CD4-positive, CD25-positive, alpha-beta regulatory T cell (primary cell): ENCODE measurements at regions not wholly inside any gene's neighbourhood (a gene's known extent, or its start where the extent isn't known, plus 50 kb on each side); places are given as distances from the start of the nearest gene placed in this dataset.
A peak's percentile ranks its signal among the peaks of the same experiment; 100 is the strongest.

Source experiments
- ATAC-seq, 2 donors: fragments of 150-1000 bp; cut with Tn5 transposase; one replicate each; pipeline ENCODE4 v1.10.0; 2021; ENCODE audit warnings: low read depth in 2 of 2, moderate number of reproducible peaks in 2 of 2, moderate library complexity in 1 of 2
- DNase-seq, 3 donors: peaks; one replicate each; pipeline versions ENCODE4 v3.0.0 to v3.0.0-alpha.2; 2012 to 2022; ENCODE audit warnings: mixed read lengths in 1 of 3
- H3K27ac ChIP-seq: one replicate; pipeline ENCODE4 v1.7.0; 2013; ENCODE audit warnings: mild to moderate bottlenecking, low read length; ENCODE audit not compliant: insufficient read depth, poor library complexity, severe bottlenecking
- H3K27me3 ChIP-seq: one replicate; pipeline ENCODE4 v1.7.0; 2013; ENCODE audit warnings: low read length; ENCODE audit not compliant: control insufficient read depth, insufficient read depth
- H3K36me3 ChIP-seq: one replicate; pipeline ENCODE4 v1.7.0; 2013; ENCODE audit warnings: mild to moderate bottlenecking, low read length, moderate library complexity; ENCODE audit not compliant: control insufficient read depth, insufficient read depth
- H3K4me1 ChIP-seq: 2 replicates; pipeline ENCODE4 v1.7.0; 2013; ENCODE audit warnings: mild to moderate bottlenecking, low read length; ENCODE audit not compliant: insufficient read depth, control insufficient read depth, poor library complexity, severe bottlenecking
- H3K4me3 ChIP-seq: one replicate; pipeline ENCODE4 v1.7.0; 2013; ENCODE audit warnings: low read depth, mild to moderate bottlenecking, low read length, moderate library complexity
- H3K9me3 ChIP-seq, 2 experiments: 1 replicate in 1 of 2; 2 replicates in 1 of 2; pipeline ENCODE4 v1.7.0; 2013; ENCODE audit warnings: low read length in 2 of 2, mild to moderate bottlenecking in 1 of 2, moderate library complexity in 1 of 2; ENCODE audit not compliant: control insufficient read depth in 2 of 2
- H3K27ac Mint-ChIP-seq, 3 donors: one replicate each; pipeline ENCODE4 v1.8.0; 2020 to 2022; ENCODE audit warnings: mild to moderate bottlenecking in 3 of 3, mixed read lengths in 3 of 3, moderate library complexity in 2 of 3
- H3K27me3 Mint-ChIP-seq: one replicate; pipeline ENCODE4 v1.8.0; 2022; ENCODE audit warnings: mild to moderate bottlenecking, mixed read lengths
- H3K36me3 Mint-ChIP-seq: one replicate; pipeline ENCODE4 v1.8.0; 2020; ENCODE audit warnings: mixed read lengths
- H3K4me1 Mint-ChIP-seq, 4 donors: one replicate each; pipeline ENCODE4 v1.8.0; 2020 to 2022; ENCODE audit warnings: mixed read lengths in 4 of 4, mild to moderate bottlenecking in 1 of 4
- H3K4me3 Mint-ChIP-seq, 4 donors: one replicate each; pipeline ENCODE4 v1.8.0; 2020 to 2022; ENCODE audit warnings: mild to moderate bottlenecking in 4 of 4, mixed read lengths in 4 of 4, moderate library complexity in 3 of 4
- H3K9me3 Mint-ChIP-seq, 7 donors: one replicate each; pipeline ENCODE4 v1.8.0; 2020 to 2022; ENCODE audit warnings: mixed read lengths in 7 of 7, mild to moderate bottlenecking in 3 of 7, moderate library complexity in 2 of 7

DNA sequence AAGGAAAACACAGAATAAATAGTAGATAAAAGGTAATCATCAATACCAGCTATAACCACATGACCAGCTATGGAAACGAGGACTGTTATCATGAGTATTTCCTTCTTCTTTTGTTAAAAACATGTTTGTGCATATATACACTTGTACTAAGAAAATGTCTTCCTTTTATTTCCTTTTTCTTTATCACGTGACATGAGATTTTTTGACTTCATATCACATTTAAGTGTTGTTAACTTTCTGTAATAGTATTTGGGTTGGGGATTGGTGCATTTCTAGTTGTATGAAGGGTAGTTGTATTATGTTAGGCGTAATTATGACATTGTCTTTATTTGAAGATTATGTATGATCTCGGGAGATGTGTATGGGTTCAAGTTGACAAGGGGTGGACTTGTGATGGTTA lies 278.5 kb upstream of the ZNF385D start:
- Histone ChIP-seq H3K4me3 (no peak overlapping the region), H3K9me3 (peaks cover 2 to 5% of the 10 kb centered on the region in 2 experiments), H3K36me3 (no peaks in the 10 kb centered on the region), H3K27ac (no peak overlapping the region), H3K27me3 (no peaks in the 10 kb centered on the region), H3K4me1 (no peaks in the 10 kb centered on the region)
- DNase-seq (no peak), ATAC-seq (no peak)
- H3K4me3 Mint-ChIP-seq: no peak overlapping the region
- no peak overlapping the region for H3K27ac Mint-ChIP-seq
- H3K9me3 Mint-ChIP-seq: peaks cover 0 to 24% (median 7%) of the 10 kb centered on the region in 7 donors
- no peaks in the 10 kb centered on the region for H3K4me1 Mint-ChIP-seq
- H3K36me3 Mint-ChIP-seq: no peaks in the 10 kb centered on the region
- H3K27me3 Mint-ChIP-seq: no peaks in the 10 kb centered on the region

DNA sequence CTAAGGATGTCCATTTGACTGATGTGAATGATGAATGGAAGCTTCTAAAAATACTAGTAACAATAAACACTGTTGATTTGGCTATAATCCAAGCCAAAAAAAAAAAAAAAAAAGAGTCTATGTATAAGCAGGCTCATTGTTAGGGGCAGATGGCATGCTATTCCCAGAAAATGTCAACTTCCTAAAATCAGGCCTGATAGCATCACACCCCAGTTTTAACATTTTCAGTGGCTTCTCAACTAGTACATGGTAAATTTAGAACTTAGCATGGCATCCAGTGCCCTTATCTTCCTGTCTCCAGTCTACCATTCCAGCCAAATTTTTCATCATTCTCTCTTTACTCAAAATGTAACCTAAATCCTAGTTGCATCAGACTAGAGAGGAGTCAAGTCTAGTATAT lies 288.2 kb upstream of the ZNF385D start:
- no peak for ATAC-seq
- Mint-ChIP-seq H3K4me3 (no peak overlapping the region), H3K27me3 (no peaks in the 10 kb centered on the region), H3K4me1 (no peaks in the 10 kb centered on the region), H3K36me3 (no peaks in the 10 kb centered on the region), H3K9me3 (peaks cover 4 to 12% (median 7%) of the 10 kb centered on the region in 7 donors), H3K27ac (no peak overlapping the region)
- Histone ChIP-seq H3K9me3 (no peaks in the 10 kb centered on the region), H3K27me3 (no peaks in the 10 kb centered on the region), H3K27ac (no peak overlapping the region), H3K4me3 (no peak overlapping the region), H3K36me3 (no peaks in the 10 kb centered on the region), H3K4me1 (no peaks in the 10 kb centered on the region)
- no peak for DNase-seq

DNA sequence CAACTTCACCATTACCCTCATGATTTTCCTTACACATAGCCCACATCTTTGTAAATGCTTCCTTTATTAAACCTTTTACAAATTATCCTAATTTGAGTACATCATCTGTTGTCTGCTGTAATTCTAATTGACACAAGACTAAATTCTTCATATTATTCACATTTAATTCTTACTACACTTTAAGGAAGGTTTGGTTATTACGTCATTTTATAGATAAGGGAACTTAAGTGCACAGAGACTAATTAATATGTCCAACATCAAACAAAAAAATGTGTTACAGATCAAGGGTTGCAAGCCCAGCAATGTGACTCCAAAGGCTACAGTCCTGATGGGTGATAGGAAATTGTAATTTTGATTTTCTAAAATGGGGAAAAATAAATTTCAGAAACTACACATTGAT lies 289.1 kb upstream of the ZNF385D start:
- no peaks in the 10 kb centered on the region for H3K36me3 ChIP-seq
- DNase-seq (no peak), ATAC-seq (no peak)
- no peak overlapping the region for H3K27ac ChIP-seq
- H3K9me3 ChIP-seq: no peaks in the 10 kb centered on the region
- H3K36me3 Mint-ChIP-seq: no peaks in the 10 kb centered on the region
- no peak overlapping the region for H3K4me3 ChIP-seq
- H3K4me1 ChIP-seq: no peaks in the 10 kb centered on the region
- H3K4me1 Mint-ChIP-seq: no peaks in the 10 kb centered on the region
- no peak overlapping the region for H3K4me3 Mint-ChIP-seq
- H3K27me3 Mint-ChIP-seq: no peaks in the 10 kb centered on the region
- H3K27me3 ChIP-seq: no peaks in the 10 kb centered on the region
- no peak overlapping the region for H3K27ac Mint-ChIP-seq
- H3K9me3 Mint-ChIP-seq: peaks cover 4 to 17% (median 7%) of the 10 kb centered on the region in 7 donors

DNA sequence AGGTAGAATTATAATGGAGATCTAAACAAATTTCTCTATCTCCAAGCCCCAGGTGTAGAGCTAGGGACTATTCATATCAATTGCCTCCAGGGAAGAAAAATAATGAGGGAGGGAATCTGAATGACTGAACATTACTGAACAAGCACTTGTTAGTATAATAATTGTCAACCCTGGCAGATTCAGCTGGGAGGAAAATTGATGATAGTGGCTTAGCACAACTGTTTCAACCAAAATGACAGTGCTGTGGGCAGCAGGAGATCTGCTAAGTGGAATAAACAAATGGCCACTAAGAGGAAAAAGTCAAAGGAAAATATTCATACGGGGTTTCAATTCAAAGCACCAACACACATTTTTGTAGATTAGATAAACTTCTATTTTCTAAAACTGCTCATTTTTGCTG lies 294.9 kb upstream of the ZNF385D start:
- Mint-ChIP-seq H3K36me3 (no peaks in the 10 kb centered on the region), H3K9me3 (peaks cover 0 to 22% (median 3%) of the 10 kb centered on the region in 7 donors), H3K4me3 (no peak overlapping the region), H3K4me1 (no peaks in the 10 kb centered on the region), H3K27me3 (no peaks in the 10 kb centered on the region), H3K27ac (no peak overlapping the region)
- no peaks in the 10 kb centered on the region for H3K36me3 ChIP-seq
- DNase-seq (no peak), ATAC-seq (no peak)
- no peaks in the 10 kb centered on the region for H3K4me1 ChIP-seq
- H3K27ac ChIP-seq: no peak overlapping the region
- no peaks in the 10 kb centered on the region for H3K27me3 ChIP-seq
- no peaks in the 10 kb centered on the region for H3K9me3 ChIP-seq
- no peak overlapping the region for H3K4me3 ChIP-seq

DNA sequence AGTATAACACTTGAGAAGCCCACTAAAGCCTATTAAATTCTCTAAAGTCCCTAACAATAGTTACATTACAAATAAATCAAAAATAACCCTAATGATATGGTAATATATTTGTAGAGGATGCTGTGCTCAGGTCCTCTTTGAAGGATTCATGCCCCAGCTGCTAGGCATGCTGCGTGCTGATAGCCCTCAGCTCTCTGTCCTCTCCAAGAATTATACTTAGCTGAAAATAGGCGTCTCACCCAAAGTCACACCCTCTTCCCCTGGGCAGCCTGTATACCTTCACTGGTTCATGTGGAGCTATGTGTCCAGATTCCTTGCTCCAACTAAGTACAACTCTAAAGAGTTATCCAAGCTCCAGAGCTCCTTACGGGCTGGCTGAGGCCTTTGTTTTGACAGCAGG lies 312.5 kb upstream of the ZNF385D start:
- no peaks in the 10 kb centered on the region for H3K36me3 Mint-ChIP-seq
- H3K4me3 Mint-ChIP-seq: no peak overlapping the region
- DNase-seq (no peak), ATAC-seq (no peak)
- Histone ChIP-seq H3K27me3 (no peaks in the 10 kb centered on the region), H3K4me3 (no peak overlapping the region), H3K27ac (no peak overlapping the region), H3K36me3 (no peaks in the 10 kb centered on the region), H3K9me3 (no peaks in the 10 kb centered on the region), H3K4me1 (no peaks in the 10 kb centered on the region)
- no peak overlapping the region for H3K27ac Mint-ChIP-seq
- peaks cover 0 to 16% (median 4%) of the 10 kb centered on the region in 7 donors for H3K9me3 Mint-ChIP-seq
- no peaks in the 10 kb centered on the region for H3K27me3 Mint-ChIP-seq
- no peaks in the 10 kb centered on the region for H3K4me1 Mint-ChIP-seq

DNA sequence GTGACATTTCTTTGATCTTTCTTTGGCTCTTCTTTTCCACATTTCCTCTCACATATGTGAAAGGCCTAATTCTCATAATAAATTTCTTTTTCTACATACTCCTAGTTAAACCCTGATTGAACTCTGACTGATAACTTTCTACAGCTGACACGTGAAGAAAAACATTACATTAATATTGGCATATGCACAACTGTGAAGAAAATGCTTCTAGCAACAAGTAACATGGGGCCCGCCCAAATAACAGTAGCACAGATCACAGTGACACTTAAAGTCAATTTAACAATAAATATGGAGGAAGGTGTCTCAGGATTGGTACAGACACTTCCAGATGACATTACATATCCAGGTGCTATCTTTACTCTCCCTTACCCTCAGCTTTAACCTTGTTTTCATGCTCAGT lies 317.6 kb upstream of the ZNF385D start:
- H3K9me3 ChIP-seq: peaks cover 0 to 3% of the 10 kb centered on the region in 2 experiments
- Mint-ChIP-seq H3K4me1 (no peaks in the 10 kb centered on the region), H3K27ac (no peak overlapping the region), H3K9me3 (peaks cover 2 to 19% (median 5%) of the 10 kb centered on the region in 7 donors), H3K27me3 (no peaks in the 10 kb centered on the region), H3K36me3 (no peaks in the 10 kb centered on the region), H3K4me3 (no peak overlapping the region)
- no peak for DNase-seq
- H3K27me3 ChIP-seq: no peaks in the 10 kb centered on the region
- H3K36me3 ChIP-seq: no peaks in the 10 kb centered on the region
- ATAC-seq: no peak
- no peak overlapping the region for H3K4me3 ChIP-seq
- no peaks in the 10 kb centered on the region for H3K4me1 ChIP-seq
- H3K27ac ChIP-seq: no peak overlapping the region

DNA sequence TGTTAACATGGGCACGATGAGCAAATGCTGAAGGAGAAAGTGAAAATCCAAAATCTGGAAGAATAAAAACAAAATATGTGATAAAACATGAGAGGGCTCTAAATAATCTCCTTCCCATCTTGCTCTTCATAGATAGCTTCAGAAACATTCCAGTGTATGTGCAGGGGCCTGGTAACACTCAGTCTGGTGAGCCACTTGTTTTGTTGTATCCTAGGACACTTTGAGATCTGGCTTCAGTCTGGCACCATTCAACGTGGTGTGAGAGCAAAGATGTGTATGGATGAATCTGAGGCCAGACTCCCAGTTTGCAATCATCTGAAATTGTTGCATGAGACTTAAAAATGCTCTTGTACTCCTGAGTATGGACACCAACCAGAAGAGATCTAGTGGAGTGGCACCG lies 337.2 kb upstream of the ZNF385D start:
- H3K27me3 Mint-ChIP-seq: no peaks in the 10 kb centered on the region
- H3K27ac Mint-ChIP-seq: peak overlapping the region in 1 of 3 donors; percentile 12

DNA sequence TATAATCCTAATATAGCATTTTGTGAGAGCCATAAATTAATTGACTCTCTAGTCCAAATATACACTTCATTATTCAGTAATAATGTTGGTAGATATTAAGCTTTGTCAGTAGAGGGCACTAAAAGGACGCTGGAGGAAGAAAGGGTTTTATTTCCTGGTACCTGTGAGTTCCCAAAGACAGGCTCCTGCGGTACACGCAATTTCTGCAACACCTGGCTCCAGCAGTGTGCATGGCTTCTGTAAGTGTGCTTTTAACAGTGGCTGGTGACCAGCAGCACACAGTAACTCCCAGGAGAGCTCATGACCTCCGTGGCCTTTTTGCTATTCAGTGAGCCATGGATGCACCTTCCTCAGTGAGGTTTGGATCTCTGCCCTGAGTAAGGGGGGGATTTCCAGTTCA lies 338.3 kb upstream of the ZNF385D start:
- Histone ChIP-seq H3K27me3 (no peaks in the 10 kb centered on the region), H3K4me1 (no peaks in the 10 kb centered on the region), H3K9me3 (no peaks in the 10 kb centered on the region), H3K36me3 (no peaks in the 10 kb centered on the region), H3K4me3 (no peak overlapping the region), H3K27ac (no peak overlapping the region)
- no peaks in the 10 kb centered on the region for H3K27me3 Mint-ChIP-seq
- peak in 1 of 3 donors; percentile 9 for DNase-seq
- no peak overlapping the region for H3K4me3 Mint-ChIP-seq
- H3K9me3 Mint-ChIP-seq: peaks cover 0 to 6% (median 2%) of the 10 kb centered on the region in 7 donors
- no peak overlapping the region for H3K27ac Mint-ChIP-seq
- no peak for ATAC-seq
- H3K36me3 Mint-ChIP-seq: no peaks in the 10 kb centered on the region
- no peaks in the 10 kb centered on the region for H3K4me1 Mint-ChIP-seq

More for the DNA sequence above, 337.2 kb upstream of the ZNF385D start:
- Mint-ChIP-seq H3K4me3 (no peak overlapping the region), H3K4me1 (no peaks in the 10 kb centered on the region), H3K9me3 (peaks cover 0 to 6% (median 2%) of the 10 kb centered on the region in 7 donors), H3K36me3 (no peaks in the 10 kb centered on the region)
- Histone ChIP-seq H3K4me3 (no peak overlapping the region), H3K27me3 (no peaks in the 10 kb centered on the region), H3K36me3 (no peaks in the 10 kb centered on the region), H3K9me3 (no peaks in the 10 kb centered on the region), H3K4me1 (no peaks in the 10 kb centered on the region), H3K27ac (no peak overlapping the region)
- ATAC-seq (no peak), DNase-seq (no peak)
